ENCODE measurements at regions not wholly inside any gene's neighbourhood (a gene's known extent, or its start where the extent isn't known, plus 50 kb on each side); places are given as distances from the start of the nearest gene placed in this dataset.

GRCh38 chr11:116250155-116250554 is 522.6 kb downstream of the BUD13 start:
- no peak for DNase-seq (ENCODE audit: low spot score)

DNA sequence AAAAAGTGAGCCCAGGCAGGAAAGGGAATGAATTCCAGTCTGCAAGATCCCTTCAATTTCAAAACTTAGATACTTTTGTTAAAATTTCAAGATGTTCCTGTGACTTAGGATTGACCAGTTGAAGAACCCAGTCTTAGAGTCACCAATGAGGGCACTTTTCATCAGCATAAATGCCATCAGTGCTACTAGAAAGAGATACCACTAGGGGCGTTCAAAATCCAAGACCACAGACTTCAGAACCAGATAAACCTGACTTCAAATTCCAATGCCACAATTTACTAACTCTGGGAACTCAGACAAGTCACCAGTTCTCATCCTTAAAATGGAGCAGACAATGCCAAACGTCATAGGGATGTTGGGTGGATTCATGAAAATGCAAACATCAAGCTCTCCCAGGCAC is 523.2 kb downstream of the BUD13 start:
- DNase-seq (ENCODE audit: low spot score): peak; percentile 3

- DNase-seq (ENCODE audit: low spot score): no peak
Measured at GRCh38 chr11:116244889-116245288, 527.9 kb downstream of the BUD13 start.

- no peak for DNase-seq (ENCODE audit: low spot score)
Measured at GRCh38 chr11:116244439-116244838, 528.3 kb downstream of the BUD13 start.

GRCh38 chr11:116243991-116244390 is 528.8 kb downstream of the BUD13 start:
- DNase-seq (ENCODE audit: low spot score): no peak

GRCh38 chr11:116242006-116242405 is 530.8 kb downstream of the BUD13 start:
- no peak for DNase-seq (ENCODE audit: low spot score)

DNA sequence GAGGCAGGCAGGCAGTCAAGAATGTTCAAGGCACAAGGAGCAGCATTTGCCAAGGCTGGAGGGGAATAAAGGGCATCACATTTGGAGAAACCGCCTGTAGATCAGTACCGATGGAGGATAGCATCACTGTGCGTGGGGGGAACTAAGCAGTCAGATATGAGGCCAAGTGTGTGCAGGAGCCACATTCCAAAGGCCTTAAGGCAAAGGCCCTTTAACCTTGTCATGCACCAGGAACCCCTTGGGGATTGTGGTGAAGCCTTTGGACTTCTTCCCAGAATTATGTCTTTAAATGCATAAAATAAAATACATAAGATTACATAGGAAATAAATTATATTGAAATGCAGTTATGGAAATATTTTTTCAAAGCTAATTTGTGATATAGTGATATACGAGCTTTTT is 532.1 kb downstream of the BUD13 start:
- no peak for DNase-seq (ENCODE audit: low spot score)

GRCh38 chr11:116239247-116239646 is 533.5 kb downstream of the BUD13 start:
- no peak for DNase-seq (ENCODE audit: low spot score)

DNA sequence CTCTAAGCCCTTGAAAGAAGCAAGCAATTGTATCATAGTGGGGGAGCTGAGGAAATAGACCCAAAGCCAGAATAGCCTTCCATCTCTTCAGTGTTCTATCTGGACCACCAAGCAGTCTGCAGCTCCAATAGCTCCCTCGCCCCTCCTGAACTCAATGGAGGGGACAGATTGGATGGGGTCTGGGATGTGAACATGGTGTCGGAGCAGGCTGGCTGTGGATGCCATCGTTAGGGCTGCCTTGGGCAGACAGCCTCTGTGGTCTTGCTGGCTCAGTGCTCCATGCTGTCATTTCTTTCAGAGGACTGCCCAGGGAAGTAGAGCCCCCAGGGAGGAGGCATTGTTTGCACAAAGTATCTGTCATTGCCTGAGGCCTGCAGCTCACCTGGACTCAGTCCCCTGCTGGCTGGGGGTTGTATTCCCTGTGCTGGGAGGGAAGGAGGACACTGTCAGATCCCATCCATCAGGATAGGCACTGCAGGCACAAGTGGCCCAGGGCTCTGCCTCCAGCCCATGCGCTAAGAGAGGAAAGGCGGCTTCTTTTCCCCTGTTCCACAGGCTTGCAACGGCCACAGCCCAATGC is 537.7 kb downstream of the BUD13 start:
- DNase-seq (ENCODE audit: low spot score): no peak

DNA sequence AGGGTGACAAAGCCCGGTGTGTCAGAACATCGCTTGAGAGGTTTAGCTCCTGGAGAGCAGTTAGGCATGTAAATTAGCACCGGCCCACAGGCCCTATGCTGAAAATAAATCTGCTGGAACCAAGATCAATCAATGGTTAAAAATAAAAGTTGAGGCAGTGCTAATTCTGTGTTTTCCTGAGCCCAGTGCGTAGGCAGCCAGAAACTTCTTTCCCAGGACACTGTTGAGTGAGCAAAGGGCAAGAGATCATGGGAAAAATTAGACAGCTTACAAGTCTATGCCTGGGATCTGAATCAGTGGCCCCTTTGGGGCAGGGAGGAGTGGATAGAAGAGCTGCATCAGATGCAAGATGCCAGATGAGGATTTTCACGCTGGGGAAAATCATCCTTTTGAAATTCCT is 539.2 kb downstream of the BUD13 start:
- no peak for DNase-seq (ENCODE audit: low spot score)

DNA sequence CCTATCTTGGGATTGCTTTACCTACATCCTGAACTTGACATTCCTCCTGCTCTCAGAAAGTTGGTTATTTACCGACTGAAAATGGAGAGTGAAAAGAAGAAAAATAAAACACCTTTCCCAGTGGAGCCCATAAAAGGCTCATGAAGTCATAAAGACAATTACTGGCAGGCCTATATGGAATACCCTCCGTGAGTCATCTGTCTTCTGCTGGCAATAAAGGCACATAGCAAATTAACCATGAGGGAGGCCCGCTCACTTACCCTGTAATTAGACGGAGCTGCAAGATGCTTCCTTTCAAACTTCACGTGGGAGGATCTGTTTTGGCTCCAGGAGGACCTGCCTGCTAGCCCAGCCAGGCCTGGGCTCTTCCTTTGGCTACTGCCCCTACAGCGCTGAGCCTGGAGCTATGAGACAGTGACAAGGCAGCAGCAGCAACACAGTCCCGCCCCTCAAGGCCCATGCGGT is 540.4 kb downstream of the BUD13 start:
- no peak for DNase-seq (ENCODE audit: low spot score)

DNA sequence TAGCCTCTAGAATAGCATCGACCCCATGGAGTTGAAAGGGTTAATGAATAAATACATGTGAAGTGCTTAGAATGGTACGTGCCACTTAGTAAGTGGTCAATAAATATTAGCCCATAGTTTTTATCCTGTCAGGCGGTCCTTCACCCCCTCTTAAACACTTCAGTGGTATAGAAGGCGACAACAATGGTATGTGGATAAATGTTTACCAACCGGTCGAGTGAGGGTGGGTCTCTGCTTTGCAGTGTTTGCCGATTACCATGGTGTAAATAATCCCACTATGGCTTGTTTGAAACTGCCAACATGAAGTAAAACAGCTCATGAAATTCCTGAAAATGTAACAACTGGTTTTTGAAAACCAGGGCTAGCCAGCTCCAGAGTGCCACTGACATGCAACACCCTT is 541.2 kb downstream of the BUD13 start:
- no peak for DNase-seq (ENCODE audit: low spot score)

DNA sequence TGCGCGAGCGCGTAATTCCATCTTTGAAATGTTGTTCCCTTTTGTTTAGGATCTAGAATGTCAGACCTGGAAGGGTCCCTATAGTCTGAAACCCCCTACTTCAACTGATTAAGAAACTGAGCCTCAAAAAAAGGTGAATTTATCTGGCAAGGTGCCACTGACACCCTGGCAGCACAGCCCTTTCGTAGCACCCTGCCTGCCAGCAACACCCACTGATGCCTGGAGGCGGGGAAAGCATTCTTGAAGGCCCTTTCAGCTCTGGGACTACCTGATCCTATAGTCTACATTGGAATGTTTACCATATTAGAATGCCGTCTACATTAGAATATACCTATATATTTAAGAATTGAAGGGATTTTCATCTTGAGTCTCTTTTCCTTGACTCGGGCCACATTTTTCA is 542.3 kb downstream of the BUD13 start:
- DNase-seq (ENCODE audit: low spot score): no peak

DNA sequence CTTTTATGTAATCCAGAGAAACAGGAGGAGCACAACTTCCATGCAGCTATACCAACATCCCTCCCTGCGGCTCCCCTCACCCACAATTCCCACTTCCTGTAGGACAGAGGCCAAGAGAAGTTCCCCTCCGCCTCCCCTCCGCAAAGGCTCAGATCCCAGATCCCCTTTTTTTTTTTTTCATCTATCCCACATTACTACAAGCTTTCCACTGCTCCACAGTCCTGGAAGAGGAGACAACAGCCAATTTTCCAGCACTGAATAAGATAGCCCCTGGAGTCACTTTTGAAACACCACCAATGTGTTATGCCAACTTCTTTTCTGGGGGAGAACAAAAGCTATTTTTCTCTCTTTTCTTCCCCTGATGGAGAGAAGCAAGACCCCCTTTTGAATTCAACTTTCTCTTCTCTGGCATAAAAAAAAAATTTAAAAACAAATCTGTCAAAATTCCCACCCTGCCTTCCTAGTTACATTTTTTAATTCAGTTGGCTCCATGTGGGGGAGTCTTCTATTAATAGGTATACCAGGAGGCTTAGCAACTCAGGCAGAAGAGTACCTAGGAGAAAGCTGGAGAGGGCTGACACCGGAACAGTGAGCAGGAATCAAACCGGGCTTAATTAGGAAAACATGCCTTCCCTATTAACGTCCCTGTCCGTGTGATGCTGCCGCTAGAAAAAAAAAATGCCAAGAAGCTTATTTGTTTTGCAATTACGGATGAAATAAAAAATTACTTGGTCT is 543.4 kb downstream of the BUD13 start:
- DNase-seq (ENCODE audit: low spot score): no peak

GRCh38 chr11:116226731-116227130 is 546.1 kb downstream of the BUD13 start:
- no peak for DNase-seq (ENCODE audit: low spot score)

DNA sequence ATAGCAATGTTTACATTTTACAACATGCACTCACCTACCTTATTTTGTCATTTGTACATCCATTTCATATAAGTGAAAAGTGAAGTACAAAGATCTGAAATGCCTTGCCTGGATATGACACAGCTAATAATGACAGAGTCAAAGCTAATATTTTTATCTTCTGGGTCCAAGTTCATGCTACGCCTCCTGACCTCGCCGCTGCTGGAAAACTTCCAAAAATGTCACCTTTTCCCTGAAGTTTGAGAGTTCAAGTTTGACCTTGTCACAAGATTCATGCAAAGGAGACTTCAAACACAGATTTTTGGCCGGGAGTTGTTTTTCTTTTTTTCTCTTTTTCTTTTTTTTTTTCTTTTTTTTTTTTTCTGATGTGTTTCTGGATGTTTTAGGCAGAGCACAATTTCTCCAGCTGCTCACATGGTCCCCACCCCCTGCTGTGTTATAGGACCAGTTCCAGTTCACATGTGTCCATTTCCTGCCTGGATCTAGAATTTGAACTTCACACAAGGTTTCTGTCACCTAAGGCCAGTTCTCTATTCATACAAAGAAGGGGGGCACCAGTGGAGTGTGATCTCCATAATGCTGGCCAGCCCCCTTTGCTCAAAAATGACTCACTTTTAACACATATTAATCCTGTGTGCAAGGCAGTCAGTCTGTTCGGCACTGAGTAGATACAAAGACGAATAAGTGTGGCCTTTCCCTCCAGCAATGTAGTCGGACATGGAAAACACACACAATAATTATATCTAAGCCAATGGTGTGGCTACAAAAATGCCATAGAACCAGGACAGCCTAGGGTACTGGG is 546.8 kb downstream of the BUD13 start:
- no peak for DNase-seq (ENCODE audit: low spot score)

GRCh38 chr11:116225236-116225635 is 547.6 kb downstream of the BUD13 start:
- no peak for DNase-seq (ENCODE audit: low spot score)

GRCh38 chr11:116224889-116225200 is 547.9 kb downstream of the BUD13 start:
- no peak for DNase-seq (ENCODE audit: low spot score)

DNA sequence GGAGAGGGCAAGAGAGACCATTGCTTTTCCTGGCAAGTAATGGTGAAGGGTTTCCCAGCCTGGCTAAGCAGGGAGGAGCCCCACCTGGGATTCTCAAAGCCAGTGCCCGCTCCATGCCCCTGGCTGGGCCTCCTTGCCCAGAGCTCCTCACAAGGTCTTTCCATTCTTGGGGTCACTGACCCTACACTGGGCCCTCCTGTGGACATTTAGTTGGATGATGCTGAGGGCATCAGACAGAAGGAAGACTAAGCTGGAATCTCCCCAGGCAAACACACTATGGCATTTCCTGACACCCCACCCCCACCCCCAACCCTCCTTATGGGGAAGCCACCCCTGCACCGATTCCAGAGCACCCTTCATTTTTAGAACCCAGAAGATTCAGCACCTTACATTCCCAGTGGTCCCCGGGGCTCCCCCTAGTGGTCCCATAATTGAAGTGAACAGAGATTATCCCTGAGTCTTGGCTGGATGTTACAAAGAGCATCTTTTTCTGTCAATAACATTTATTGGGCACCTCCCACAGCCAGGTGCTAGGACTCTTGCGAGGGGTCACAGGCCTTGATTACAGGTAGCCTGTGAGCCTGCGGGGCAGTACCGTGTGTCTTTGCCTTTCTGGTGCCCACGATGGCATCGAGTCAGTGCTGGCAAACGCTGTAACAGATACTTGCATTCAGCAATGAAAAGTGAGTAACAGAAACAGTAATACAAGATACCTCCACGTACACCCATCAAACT is 548.5 kb downstream of the BUD13 start:
- peak; percentile 61 for DNase-seq (ENCODE audit: low spot score)

DNA sequence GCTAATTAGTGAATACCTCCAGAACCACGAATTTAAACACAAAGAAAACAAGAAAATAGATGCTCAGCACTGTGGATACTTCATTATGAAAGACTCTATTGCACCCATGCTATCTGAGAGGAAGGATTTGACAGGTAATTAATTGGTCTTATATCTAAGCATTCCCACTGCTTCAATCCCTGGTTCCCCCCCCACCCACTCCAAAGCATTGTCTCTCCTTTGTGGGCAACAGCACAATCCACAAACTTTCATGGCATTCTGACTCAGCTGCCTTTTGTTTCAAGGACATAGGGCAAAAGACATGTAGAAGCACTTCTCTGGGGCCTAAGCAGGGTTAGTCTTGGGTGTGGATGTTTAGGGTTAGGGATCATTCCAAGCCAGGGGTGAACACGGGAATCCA is 551.4 kb downstream of the BUD13 start:
- DNase-seq (ENCODE audit: low spot score): no peak

GRCh38 chr11:116219171-116219635 is 553.6 kb downstream of the BUD13 start:
- DNase-seq (ENCODE audit: low spot score): no peak

- no peak for DNase-seq (ENCODE audit: low spot score)
Measured at GRCh38 chr11:116217441-116217840, 555.3 kb downstream of the BUD13 start.

Data from NAMALWA (cell line).